NCI-H69 (cell line): ENCODE measurements at regions not wholly inside any gene's neighbourhood (a gene's known extent, or its start where the extent isn't known, plus 50 kb on each side); places are given as distances from the start of the nearest gene placed in this dataset.
"Not testable (repeated sequence)": the region's sequence is repeated elsewhere in the genome, so short reads cannot be mapped to it uniquely, and the experiment has no call there.

ENCODE experiments used
- DNase-seq: peaks from one replicate; lab custom pipeline; 2025; lab: John Stamatoyannopoulos, UW

GRCh38 chr1:222240536-222241181, 307.2 kb downstream of the HHIPL2 start:
- peak; percentile 91 for DNase-seq

GRCh38 chr1:222239130-222239529, 308.8 kb downstream of the HHIPL2 start:
- no peak for DNase-seq

GRCh38 chr1:222234351-222234750, 313.6 kb downstream of the HHIPL2 start:
- no peak for DNase-seq

GRCh38 chr1:222233444-222234158, 314.3 kb downstream of the HHIPL2 start:
- DNase-seq, result no peak

GRCh38 chr1:222232842-222233241, 315.1 kb downstream of the HHIPL2 start:
- DNase-seq, result no peak

- peak; percentile 72 for DNase-seq
Observed at GRCh38 chr1:222229672-222230312, 318.1 kb downstream of the HHIPL2 start.

- no peak for DNase-seq
Observed at GRCh38 chr1:222225316-222225691, 322.6 kb downstream of the HHIPL2 start.

- no peak for DNase-seq
Observed at GRCh38 chr1:222224636-222225315, 323.1 kb downstream of the HHIPL2 start.

- DNase-seq, result no peak
Observed at GRCh38 chr1:222224156-222224555, 323.7 kb downstream of the HHIPL2 start.

- peak; percentile 97 for DNase-seq
Observed at GRCh38 chr1:222223010-222223409, 324.9 kb downstream of the HHIPL2 start.

- no peak for DNase-seq
Observed at GRCh38 chr1:222216255-222216754, 331.6 kb downstream of the HHIPL2 start.

GRCh38 chr1:222210776-222211175, 337.1 kb downstream of the HHIPL2 start:
- no peak for DNase-seq

GRCh38 chr1:222204475-222204874, 343.4 kb downstream of the HHIPL2 start:
- DNase-seq, result no peak

- no peak for DNase-seq
Observed at GRCh38 chr1:222202831-222203230, 345.1 kb downstream of the HHIPL2 start.

GRCh38 chr1:222196736-222197135, 351.2 kb downstream of the HHIPL2 start:
- DNase-seq, result no peak

GRCh38 chr1:222196288-222196687, 351.6 kb downstream of the HHIPL2 start:
- DNase-seq, result no peak

GRCh38 chr1:222195857-222196256, 352.0 kb downstream of the HHIPL2 start:
- DNase-seq, result no peak

GRCh38 chr1:222189218-222189617, 358.7 kb downstream of the HHIPL2 start:
- DNase-seq, result no peak

- DNase-seq, result no peak
Observed at GRCh38 chr1:222187566-222188332, 360.2 kb downstream of the HHIPL2 start.

- DNase-seq, result no peak
Observed at GRCh38 chr1:222182641-222183040, 365.3 kb downstream of the HHIPL2 start.

GRCh38 chr1:222181191-222181590, 366.7 kb downstream of the HHIPL2 start:
- DNase-seq, result peak; percentile 15

GRCh38 chr1:222177496-222177895, 370.4 kb downstream of the HHIPL2 start:
- not testable (repeated sequence) for DNase-seq
